LNCaP clone FGC (cell line): ENCODE measurements at regions not wholly inside any gene's neighbourhood (a gene's known extent, or its start where the extent isn't known, plus 50 kb on each side); places are given as distances from the start of the nearest gene placed in this dataset.

ENCODE experiments used
- DNase-seq: peaks from one replicate; pipeline ENCODE4 v3.0.0-alpha.2; 2011; ENCODE audit warnings: low read depth
- H3K4me3 ChIP-seq: 2 replicates; pipeline ENCODE4 v1.5.1; 2011; ENCODE audit warnings: mild to moderate bottlenecking, low read depth, low read length, control low read depth
- TF ChIP-seq, protein P1 (sequence below): IDR thresholded peaks from 2 replicates; pipeline ENCODE4 v1.5.1; 2012; ENCODE audit warnings: mild to moderate bottlenecking; ENCODE audit not compliant: control insufficient read depth, insufficient read depth; ENCODE audit errors: extremely low read depth

DNA sequence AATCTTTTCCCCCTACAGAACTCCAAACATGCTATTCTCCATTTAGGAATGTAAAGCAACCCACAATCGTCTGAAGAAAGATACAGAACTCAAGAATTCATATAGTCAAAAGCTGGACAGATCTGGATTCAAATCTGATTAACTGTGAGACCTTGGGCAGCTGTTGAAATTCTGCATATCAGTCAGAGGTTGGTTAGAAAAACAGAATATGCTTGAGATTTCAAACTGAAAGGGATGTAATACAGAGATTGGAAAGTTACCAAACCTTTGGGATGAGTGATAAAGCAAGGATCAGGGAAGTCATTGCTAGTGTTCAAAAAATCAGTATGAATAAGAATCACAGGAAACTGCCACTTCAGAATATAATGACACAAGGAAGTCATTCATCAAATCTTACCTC, 406.6 kb downstream of the HTR7 start:
- TF ChIP-seq, protein P1, sequence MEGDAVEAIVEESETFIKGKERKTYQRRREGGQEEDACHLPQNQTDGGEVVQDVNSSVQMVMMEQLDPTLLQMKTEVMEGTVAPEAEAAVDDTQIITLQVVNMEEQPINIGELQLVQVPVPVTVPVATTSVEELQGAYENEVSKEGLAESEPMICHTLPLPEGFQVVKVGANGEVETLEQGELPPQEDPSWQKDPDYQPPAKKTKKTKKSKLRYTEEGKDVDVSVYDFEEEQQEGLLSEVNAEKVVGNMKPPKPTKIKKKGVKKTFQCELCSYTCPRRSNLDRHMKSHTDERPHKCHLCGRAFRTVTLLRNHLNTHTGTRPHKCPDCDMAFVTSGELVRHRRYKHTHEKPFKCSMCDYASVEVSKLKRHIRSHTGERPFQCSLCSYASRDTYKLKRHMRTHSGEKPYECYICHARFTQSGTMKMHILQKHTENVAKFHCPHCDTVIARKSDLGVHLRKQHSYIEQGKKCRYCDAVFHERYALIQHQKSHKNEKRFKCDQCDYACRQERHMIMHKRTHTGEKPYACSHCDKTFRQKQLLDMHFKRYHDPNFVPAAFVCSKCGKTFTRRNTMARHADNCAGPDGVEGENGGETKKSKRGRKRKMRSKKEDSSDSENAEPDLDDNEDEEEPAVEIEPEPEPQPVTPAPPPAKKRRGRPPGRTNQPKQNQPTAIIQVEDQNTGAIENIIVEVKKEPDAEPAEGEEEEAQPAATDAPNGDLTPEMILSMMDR, result no peak
- no peak for DNase-seq
- no peak overlapping the region for H3K4me3 ChIP-seq

DNA sequence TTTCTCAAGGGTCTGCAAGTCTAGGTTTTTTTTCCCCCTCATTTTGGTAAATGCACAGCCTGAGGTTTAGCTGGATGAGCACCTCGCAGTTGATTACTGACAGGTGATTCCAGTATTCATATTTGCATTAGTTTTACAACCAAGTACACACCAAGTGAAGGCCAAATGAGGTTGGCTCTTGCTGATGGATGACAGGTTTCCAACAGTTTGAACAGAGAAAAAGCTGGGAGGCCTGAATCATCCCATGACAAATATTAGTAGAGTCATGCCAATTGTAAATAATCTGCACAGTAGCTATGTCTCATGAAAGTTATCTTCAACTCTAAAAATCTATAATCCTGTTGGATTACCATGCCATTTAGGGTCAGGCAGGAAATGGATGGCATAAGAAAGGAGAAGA, 399.8 kb downstream of the HTR7 start:
- H3K4me3 ChIP-seq, result no peak overlapping the region
- TF ChIP-seq, protein P1, result no peak
- peak; percentile 64 for DNase-seq

DNA sequence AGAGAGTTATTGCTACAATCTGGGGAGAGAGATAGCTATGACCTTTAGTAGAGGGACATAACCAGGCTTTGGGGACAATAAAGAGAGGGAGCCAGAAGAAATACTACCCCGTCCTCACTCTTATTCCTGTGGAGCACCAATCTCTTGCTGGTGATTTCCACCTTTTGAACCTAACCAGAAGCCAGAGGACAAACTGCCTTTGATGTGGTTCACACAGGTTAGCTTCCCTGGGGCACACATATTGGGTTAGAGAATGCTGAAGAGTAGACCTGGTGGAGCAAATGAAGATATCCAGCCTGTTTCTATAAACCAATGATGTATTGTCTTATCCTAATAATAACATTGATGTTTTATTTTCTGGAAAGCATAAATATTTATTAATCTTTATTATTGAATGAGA, 399.3 kb downstream of the HTR7 start:
- TF ChIP-seq, protein P1, result no peak
- DNase-seq, result no peak
- no peak overlapping the region for H3K4me3 ChIP-seq

- H3K4me3 ChIP-seq, result no peak overlapping the region
- TF ChIP-seq, protein P1, result no peak
- DNase-seq, result no peak
Observed at GRCh38 chr10:90461437-90462155, 396.2 kb downstream of the HTR7 start.

DNA sequence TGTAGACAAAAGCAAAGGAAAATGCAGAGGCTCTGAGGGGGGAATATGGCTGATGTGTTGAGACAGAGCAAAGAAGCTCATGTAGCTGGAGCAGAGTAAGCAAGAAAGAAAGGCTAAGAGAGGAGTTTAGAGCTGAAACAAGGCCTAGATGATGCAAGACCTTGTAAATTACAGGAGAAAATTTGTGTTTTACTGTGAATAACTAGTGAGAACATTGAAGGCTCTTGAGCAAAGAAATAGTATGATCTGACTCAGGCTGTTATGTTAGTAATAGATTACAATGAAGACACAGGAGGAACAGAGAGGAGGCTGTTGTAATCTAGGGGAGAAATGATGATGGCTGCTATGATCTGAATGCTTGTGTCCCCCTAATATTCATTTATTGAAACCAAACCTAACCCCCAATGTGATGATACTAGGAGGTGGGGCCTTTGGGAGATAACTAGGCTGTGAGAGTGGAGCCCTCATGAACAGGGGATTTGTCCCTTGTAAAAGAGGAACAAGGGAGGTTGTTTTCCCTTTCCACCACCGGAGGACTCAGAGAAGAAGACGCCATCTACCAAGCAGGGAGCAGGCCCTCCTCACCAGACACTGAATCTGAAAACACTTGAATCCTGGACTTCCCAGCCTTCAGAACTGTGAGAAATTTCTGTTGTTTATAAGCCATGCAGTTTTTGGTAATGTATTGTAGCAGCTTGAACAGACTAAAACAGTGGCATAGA, 394.9 kb downstream of the HTR7 start:
- TF ChIP-seq, protein P1, result no peak
- H3K4me3 ChIP-seq, result no peak overlapping the region
- no peak for DNase-seq

DNA sequence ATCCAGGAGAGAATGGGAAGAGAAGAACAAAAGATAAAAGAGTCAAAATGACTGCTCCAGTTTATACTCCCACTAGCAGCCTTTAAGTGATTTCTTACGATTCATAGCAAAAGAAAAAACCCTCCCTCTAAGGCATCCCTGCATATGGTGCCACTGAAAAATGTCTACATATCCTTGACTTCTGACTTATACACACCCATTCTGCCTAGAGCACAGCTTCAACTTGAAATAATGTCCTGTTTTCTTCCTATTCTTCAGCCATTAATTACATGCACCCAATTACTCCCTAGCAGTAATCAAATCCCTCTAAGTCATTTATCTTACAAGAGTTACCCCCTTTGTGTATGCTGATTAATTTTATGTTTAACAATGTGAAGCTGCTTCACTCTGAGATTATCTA, 393.5 kb downstream of the HTR7 start:
- DNase-seq, result no peak
- no peak overlapping the region for H3K4me3 ChIP-seq
- TF ChIP-seq, protein P1, result no peak

DNA sequence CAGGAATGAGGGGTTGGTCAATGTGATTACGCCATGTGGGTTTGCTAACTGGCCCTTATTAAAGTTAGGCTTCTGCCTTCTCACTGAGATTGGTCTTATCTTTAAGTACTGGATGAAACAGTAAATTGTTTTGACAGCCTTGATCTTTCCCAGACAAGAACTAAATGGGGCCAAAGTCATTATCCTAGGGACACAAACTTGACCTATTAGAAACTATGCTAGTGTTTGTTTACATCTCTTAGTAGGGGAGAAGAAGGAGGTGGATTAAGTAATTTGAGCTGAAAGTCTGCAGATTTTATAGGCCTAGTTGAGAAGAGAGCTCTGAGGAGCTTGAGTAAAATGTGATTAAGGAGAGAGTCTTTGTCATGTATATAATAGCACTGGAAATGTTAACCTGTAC, 386.9 kb downstream of the HTR7 start:
- H3K4me3 ChIP-seq, result no peak overlapping the region
- peak; percentile 22 for DNase-seq
- TF ChIP-seq, protein P1, result no peak
